Omental fat pad (tissue), 3 donors: ENCODE measurements at regions not wholly inside any gene's neighbourhood (a gene's known extent, or its start where the extent isn't known, plus 50 kb on each side); places are given as distances from the start of the nearest gene placed in this dataset.

Experiments used
- ATAC-seq: fragments of 150-250 bp; one replicate; pipeline ENCODE4 v1.9.1; 2016; ENCODE audit warnings: mild to moderate bottlenecking, moderate library complexity; ENCODE audit not compliant: low FRiP score
- DNase-seq: peaks from one replicate; pipeline ENCODE4 v3.0.0-alpha.2; 2019; ENCODE audit warnings: low spot score
- TF ChIP-seq, protein P1 (sequence below), 3 donors: fragments of 450-650 bp; IDR thresholded peaks; one replicate each; pipeline ENCODE4 v1.5.1; 2016 to 2017; ENCODE audit warnings: antibody characterized with exemption in 3 of 3, mild to moderate bottlenecking in 3 of 3, moderate library complexity in 2 of 3

DNA sequence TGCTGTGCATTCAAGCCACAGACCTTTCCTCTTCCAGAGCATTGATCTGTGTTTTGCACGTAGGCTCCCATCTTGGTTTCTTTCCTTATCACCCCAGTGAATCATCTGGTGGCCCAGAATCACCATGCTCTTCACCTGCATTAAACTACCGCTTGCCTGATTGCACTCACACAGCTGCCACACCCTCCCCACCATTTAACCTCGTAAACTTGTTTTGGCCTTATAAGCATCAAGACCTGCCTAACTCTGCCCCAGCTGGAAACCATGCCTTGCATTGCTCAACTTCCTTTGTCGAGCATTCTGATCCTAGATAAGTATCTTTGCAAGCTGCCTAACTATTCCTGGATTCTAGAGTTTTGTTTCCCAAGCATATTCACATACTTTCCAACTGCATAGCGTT lies 369.6 kb upstream of the SEMA6A start:
- ATAC-seq (no peak), DNase-seq (no peak)
- TF ChIP-seq, protein P1, sequence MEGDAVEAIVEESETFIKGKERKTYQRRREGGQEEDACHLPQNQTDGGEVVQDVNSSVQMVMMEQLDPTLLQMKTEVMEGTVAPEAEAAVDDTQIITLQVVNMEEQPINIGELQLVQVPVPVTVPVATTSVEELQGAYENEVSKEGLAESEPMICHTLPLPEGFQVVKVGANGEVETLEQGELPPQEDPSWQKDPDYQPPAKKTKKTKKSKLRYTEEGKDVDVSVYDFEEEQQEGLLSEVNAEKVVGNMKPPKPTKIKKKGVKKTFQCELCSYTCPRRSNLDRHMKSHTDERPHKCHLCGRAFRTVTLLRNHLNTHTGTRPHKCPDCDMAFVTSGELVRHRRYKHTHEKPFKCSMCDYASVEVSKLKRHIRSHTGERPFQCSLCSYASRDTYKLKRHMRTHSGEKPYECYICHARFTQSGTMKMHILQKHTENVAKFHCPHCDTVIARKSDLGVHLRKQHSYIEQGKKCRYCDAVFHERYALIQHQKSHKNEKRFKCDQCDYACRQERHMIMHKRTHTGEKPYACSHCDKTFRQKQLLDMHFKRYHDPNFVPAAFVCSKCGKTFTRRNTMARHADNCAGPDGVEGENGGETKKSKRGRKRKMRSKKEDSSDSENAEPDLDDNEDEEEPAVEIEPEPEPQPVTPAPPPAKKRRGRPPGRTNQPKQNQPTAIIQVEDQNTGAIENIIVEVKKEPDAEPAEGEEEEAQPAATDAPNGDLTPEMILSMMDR (IDR thresholded peaks at IDR 0.05): no peak

DNA sequence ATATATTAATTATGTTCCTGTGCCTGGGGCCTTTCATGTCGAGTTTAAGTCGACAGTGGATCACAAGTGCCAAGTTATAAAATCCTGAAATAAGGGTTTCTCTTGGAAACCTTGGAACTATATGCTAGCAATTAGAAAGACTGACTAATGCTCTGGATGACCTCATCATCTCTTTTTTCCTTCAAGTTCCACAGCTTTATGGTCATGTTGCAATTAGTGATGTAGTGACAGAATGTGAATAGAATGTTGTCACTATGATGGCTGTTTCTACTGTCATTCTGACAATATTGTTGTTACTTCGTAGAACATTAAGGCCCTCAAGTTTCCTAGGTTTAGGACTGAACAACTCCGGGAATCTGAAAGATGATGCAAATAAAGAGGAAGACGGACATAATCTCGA lies 368.0 kb upstream of the SEMA6A start:
- TF ChIP-seq, protein P1 (IDR thresholded peaks at IDR 0.05): no peak
- DNase-seq: no peak
- ATAC-seq: no peak

GRCh38 chr5:116939641-116940040 lies 365.0 kb upstream of the SEMA6A start:
- TF ChIP-seq, protein P1 (IDR thresholded peaks at IDR 0.05): no peak
- no peak for DNase-seq
- no peak for ATAC-seq

DNA sequence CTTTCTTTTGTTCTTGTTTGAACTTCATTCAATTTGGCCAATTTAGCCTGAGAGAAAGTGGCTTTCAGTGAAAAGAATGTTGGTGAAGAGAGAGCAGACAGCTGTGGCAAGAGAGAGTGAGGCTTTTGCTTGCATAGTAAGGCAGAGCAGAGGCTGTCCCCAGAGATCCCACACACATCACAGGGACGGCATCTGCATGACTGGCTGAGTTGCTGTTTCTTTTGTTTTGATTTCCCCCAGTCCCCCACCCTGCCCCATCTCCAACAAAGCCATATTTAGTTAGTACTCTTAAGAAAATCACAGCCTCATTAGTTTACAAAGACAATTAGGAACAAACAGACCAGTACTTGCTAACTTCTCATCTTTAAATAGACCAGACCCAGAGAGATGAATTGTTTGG lies 363.9 kb upstream of the SEMA6A start:
- DNase-seq (no peak), ATAC-seq (no peak)
- TF ChIP-seq, protein P1 (IDR thresholded peaks at IDR 0.05): no peak

DNA sequence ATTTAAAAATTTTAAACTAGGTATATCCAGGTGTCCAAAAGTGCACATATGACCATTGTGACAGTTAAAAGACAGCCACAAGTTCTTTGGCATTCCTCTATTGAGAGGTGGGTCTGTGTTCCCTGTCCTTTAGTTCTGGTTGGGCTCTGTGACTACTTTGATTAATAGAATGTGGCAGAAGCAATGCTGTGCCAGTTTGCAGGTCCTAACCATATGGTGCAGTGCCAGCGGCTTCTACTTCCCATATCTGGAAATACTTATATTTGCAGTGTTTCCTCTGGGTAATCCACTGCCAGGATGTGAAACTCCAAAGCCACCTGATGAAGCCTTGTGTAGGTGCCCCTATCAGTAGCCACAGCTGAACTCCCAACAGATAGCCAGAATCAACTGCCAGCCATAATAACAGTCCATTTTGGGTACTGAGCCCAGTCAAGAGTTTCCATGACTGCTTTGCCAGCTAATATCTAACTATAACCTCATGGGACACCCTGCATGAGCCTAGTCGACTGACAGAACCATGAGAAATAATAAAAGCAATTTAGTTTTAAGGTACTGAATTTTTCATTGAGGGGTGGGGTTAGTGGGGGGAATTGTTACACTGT lies 361.0 kb upstream of the SEMA6A start:
- TF ChIP-seq, protein P1 (IDR thresholded peaks at IDR 0.05): no peak
- no peak for ATAC-seq
- no peak for DNase-seq

GRCh38 chr5:116930616-116931015 lies 356.0 kb upstream of the SEMA6A start:
- TF ChIP-seq, protein P1 (IDR thresholded peaks at IDR 0.05): no peak
- DNase-seq (no peak), ATAC-seq (no peak)

- DNase-seq (no peak), ATAC-seq (no peak)
- TF ChIP-seq, protein P1 (IDR thresholded peaks at IDR 0.05): no peak
These were observed 348.7 kb upstream of the SEMA6A start for GRCh38 chr5:116923344-116923743.
